ENCODE measurements at regions not wholly inside any gene's neighbourhood (a gene's known extent, or its start where the extent isn't known, plus 50 kb on each side); places are given as distances from the start of the nearest gene placed in this dataset.

GRCh38 chr13:80047406-80047805, 293.5 kb downstream of the SPRY2 start:
- TF ChIP-seq GATA3 (IDR thresholded peaks at IDR 0.05; ENCODE audit: low read depth, low read length) (no peak), GATA2 (IDR thresholded peaks at IDR 0.05; ENCODE audit: low read depth, low read length) (no peak)

GRCh38 chr13:80040981-80041317, 300.0 kb downstream of the SPRY2 start:
- TF ChIP-seq GATA3 (IDR thresholded peaks at IDR 0.05; ENCODE audit: low read depth, low read length) (no peak), GATA2 (IDR thresholded peaks at IDR 0.05; ENCODE audit: low read depth, low read length) (no peak)

- TF ChIP-seq GATA3 (IDR thresholded peaks at IDR 0.05; ENCODE audit: low read depth, low read length) = no peak
- no peak for TF ChIP-seq GATA2 (IDR thresholded peaks at IDR 0.05; ENCODE audit: low read depth, low read length)
Measured at GRCh38 chr13:80040196-80040980, 300.5 kb downstream of the SPRY2 start.

- no peak for TF ChIP-seq GATA2 (IDR thresholded peaks at IDR 0.05; ENCODE audit: low read depth, low read length)
- no peak for TF ChIP-seq GATA3 (IDR thresholded peaks at IDR 0.05; ENCODE audit: low read depth, low read length)
Measured at GRCh38 chr13:80039000-80039399, 301.9 kb downstream of the SPRY2 start.

- no peak for TF ChIP-seq GATA3 (IDR thresholded peaks at IDR 0.05; ENCODE audit: low read depth, low read length)
- TF ChIP-seq GATA2 (IDR thresholded peaks at IDR 0.05; ENCODE audit: low read depth, low read length) = no peak
Measured at GRCh38 chr13:80038371-80038770, 302.6 kb downstream of the SPRY2 start.

GRCh38 chr13:80037505-80037888, 303.4 kb downstream of the SPRY2 start:
- TF ChIP-seq GATA3 (IDR thresholded peaks at IDR 0.05; ENCODE audit: low read depth, low read length) = no peak
- TF ChIP-seq GATA2 (IDR thresholded peaks at IDR 0.05; ENCODE audit: low read depth, low read length) = no peak

GRCh38 chr13:80036845-80037504, 304.0 kb downstream of the SPRY2 start:
- TF ChIP-seq GATA2 (IDR thresholded peaks at IDR 0.05; ENCODE audit: low read depth, low read length) (no peak), GATA3 (IDR thresholded peaks at IDR 0.05; ENCODE audit: low read depth, low read length) (no peak)

GRCh38 chr13:80035096-80035495, 305.8 kb downstream of the SPRY2 start:
- TF ChIP-seq GATA3 (IDR thresholded peaks at IDR 0.05; ENCODE audit: low read depth, low read length) = no peak
- TF ChIP-seq GATA2 (IDR thresholded peaks at IDR 0.05; ENCODE audit: low read depth, low read length) = no peak

GRCh38 chr13:80033951-80034350, 307.0 kb downstream of the SPRY2 start:
- TF ChIP-seq GATA3 (IDR thresholded peaks at IDR 0.05; ENCODE audit: low read depth, low read length) = no peak
- TF ChIP-seq GATA2 (IDR thresholded peaks at IDR 0.05; ENCODE audit: low read depth, low read length) = no peak

GRCh38 chr13:80033286-80033685, 307.6 kb downstream of the SPRY2 start:
- TF ChIP-seq GATA2 (IDR thresholded peaks at IDR 0.05; ENCODE audit: low read depth, low read length) (no peak), GATA3 (IDR thresholded peaks at IDR 0.05; ENCODE audit: low read depth, low read length) (no peak)

- TF ChIP-seq GATA2 (IDR thresholded peaks at IDR 0.05; ENCODE audit: low read depth, low read length) (no peak), GATA3 (IDR thresholded peaks at IDR 0.05; ENCODE audit: low read depth, low read length) (no peak)
Measured at GRCh38 chr13:80030491-80030890, 310.4 kb downstream of the SPRY2 start.

GRCh38 chr13:80029170-80029569, 311.8 kb downstream of the SPRY2 start:
- TF ChIP-seq GATA3 (IDR thresholded peaks at IDR 0.05; ENCODE audit: low read depth, low read length) = no peak
- no peak for TF ChIP-seq GATA2 (IDR thresholded peaks at IDR 0.05; ENCODE audit: low read depth, low read length)

GRCh38 chr13:80022146-80022545, 318.8 kb downstream of the SPRY2 start:
- TF ChIP-seq GATA3 (IDR thresholded peaks at IDR 0.05; ENCODE audit: low read depth, low read length) (no peak), GATA2 (IDR thresholded peaks at IDR 0.05; ENCODE audit: low read depth, low read length) (no peak)

GRCh38 chr13:80012251-80012650, 328.7 kb downstream of the SPRY2 start:
- TF ChIP-seq GATA3 (IDR thresholded peaks at IDR 0.05; ENCODE audit: low read depth, low read length) = no peak
- no peak for TF ChIP-seq GATA2 (IDR thresholded peaks at IDR 0.05; ENCODE audit: low read depth, low read length)
